GM19328 (cell line): ENCODE measurements at regions not wholly inside any gene's neighbourhood (a gene's known extent, or its start where the extent isn't known, plus 50 kb on each side); places are given as distances from the start of the nearest gene placed in this dataset.

Source experiments
- ATAC-seq: cut with Tn5 transposase; IDR thresholded peaks from one replicate; pipeline ENCODE4 v1.9.1; 2021; ENCODE audit warnings: mild to moderate bottlenecking, moderate library complexity; ENCODE audit not compliant: unreplicated experiment

- no peak for ATAC-seq
Measured at GRCh38 chr20:48287021-48287494, 501.8 kb upstream of the SULF2 start.

DNA sequence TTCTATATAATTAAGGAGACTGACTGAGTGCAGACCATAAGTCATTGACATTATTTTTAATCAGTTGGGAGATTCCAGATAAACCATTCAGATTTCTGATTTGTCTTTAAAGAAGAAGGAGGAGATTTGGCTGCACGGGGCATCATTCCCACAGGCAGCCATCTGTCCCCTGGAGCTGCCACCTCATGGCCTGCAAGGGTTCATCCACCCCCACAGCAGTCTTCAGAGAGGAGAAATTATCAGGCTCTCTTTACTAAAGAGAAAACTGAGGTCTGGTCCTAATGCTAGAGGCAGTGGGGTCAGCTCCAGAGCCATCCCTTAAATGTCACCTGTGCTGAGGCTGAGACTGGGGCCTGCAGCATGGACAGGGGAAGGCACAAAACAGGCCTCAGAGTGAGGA lies 501.3 kb upstream of the SULF2 start:
- ATAC-seq: no peak

DNA sequence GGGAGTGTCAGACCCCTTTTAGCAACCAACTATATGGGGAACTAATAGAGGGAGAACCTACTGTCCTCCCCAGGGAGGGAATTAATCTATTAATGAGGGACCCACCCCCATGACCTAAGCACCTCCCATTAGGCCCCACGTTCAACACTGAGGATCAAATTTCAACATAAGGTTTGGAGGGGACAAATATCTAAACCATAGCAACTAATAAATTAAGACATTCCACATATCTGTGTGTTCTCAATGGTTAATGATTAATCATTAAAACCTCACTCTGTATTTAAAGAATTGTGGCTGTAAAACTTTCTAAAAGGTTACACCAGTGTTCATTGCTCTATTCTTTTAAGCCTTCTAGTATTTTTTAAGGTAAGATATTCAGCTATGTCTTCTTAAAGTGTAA lies 500.4 kb upstream of the SULF2 start:
- no peak for ATAC-seq

GRCh38 chr20:48284837-48285236 lies 499.6 kb upstream of the SULF2 start:
- ATAC-seq: no peak

DNA sequence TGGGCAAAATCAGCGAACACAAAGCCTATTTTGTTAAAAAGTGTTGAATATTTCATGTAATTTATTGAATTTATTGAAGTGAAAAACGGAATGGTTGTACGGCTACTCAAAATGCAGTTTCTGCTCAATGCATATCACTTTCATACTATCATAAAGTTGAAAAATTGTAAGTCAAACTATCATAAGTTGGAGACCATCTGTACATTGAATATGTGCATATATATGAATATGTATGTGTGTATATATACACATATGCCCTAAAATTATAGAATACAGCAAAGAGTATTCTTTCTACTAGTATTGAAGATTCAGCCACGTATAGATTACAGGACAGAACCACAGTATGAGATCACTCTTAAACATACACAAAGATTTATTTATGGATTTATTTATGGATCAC lies 499.0 kb upstream of the SULF2 start:
- ATAC-seq: no peak

- ATAC-seq: no peak
Measured at GRCh38 chr20:48283470-48284110, 498.3 kb upstream of the SULF2 start.

- no peak for ATAC-seq
Measured at GRCh38 chr20:48282591-48283228, 497.4 kb upstream of the SULF2 start.

- no peak for ATAC-seq
Measured at GRCh38 chr20:48281501-48281900, 496.2 kb upstream of the SULF2 start.

GRCh38 chr20:48278961-48279481 lies 493.7 kb upstream of the SULF2 start:
- no peak for ATAC-seq

GRCh38 chr20:48277266-48277665 lies 492.0 kb upstream of the SULF2 start:
- ATAC-seq: no peak

GRCh38 chr20:48276021-48276342 lies 490.7 kb upstream of the SULF2 start:
- no peak for ATAC-seq

GRCh38 chr20:48275286-48276020 lies 490.2 kb upstream of the SULF2 start:
- no peak for ATAC-seq

DNA sequence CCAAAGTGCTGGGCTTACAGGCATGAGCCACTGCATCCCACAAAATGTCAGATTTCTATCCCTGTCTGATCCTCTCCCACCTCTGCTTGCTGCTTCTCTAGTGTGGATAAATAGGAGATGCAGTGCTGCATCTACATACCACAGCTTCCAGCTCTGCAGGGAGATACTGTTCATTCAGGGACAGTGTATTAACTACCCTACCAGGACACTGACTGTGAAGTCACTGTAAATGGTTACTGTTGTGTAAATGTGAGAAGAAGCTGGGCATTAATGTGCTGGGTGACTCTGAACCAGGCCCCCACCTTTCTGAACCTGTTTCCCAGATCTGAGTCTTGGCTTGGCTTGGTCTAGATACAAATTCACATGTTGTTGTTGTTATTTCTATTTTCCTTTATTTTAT lies 488.6 kb upstream of the SULF2 start:
- no peak for ATAC-seq

DNA sequence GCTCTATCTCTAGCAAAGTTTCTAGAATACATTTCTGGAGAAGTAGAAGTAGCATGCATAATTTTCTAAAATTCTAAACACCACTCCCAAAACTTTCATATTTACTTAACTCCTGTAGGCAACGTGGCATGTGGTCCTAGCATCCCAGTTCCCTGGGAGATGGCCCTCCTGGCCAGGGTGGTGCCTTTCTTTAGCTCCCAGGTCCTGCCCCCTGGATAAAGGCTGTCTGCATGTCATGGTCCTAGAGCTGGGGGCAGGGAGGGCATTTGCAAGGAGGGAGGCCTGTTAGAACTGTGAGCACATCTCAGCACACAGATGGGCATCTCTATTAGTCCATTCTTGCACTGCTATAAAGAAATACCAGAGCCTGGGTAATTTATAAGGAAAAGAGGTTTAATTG lies 485.6 kb upstream of the SULF2 start:
- ATAC-seq: no peak

DNA sequence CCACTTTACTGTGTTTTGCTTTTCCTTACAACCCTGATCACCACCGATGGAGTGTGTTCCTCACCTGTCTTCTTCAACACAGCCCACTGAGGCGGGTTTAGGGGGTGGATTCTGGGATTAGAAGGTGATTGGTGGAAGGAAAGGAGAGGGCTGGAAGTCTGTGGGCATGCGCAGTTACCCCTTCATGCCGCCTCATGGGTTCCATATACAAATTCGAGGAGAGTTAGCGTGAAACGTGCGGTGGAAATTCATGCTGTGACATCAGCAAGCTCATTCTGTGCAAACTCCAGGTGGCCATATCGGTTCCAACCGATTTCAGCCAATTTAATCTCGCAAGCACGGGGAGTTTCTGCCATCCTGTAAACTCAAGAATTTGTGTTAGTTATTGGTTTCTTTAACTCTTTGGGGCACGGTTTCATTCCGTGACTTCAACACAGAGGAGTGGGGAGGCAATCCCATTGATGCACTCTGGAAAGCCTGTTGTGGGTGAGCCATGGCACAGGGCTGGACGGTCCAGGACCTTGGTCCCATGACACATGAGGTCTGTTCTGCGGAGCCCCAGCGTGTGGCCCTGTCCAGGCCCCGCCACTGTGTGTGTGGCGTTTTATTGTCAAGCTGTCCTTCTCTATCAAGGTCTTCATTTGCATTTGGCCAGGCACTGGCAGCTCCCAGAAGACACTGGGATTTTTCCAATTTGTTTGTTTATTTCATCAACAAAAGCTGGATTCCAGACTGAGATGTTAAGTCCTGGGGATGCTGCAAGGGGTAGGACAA lies 482.8 kb upstream of the SULF2 start:
- no peak for ATAC-seq

DNA sequence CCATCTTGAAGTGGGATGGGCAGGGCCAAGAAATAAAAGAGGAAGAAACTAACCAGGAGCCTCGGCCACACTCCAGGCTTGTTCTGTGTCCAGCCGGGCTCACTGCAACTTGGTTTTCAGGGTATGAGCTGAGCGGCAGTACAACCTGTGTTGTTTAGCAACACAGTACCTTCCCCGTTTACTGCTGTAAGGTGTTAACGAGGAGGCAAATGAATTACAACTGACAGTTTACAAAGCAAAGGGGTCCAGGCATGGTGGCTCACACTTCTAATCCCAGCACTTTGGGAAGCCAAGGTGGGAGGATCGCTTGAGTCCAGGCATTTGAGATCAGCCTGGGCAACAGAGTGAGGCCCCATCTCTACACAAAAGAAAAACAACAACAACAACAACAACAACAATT lies 481.3 kb upstream of the SULF2 start:
- no peak for ATAC-seq

DNA sequence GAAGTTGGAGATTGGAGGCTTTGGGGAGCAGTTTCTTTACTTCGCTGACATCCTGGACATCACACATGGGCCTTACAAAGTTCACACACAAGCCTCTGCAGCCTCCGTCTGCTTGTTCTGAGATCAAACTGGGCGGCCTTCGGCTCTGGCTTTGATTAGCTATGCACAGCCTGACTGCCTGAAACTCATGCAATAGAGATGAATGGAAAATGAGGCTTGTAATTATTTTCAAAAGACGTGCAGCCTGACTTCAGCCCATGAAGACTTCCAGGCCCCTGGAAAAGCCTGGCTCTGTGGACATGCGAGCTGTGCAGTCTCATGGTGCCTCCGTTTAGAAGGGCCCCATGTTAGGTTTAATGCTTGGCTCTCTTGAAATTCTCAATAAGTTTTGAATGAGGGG lies 480.5 kb upstream of the SULF2 start:
- no peak for ATAC-seq

DNA sequence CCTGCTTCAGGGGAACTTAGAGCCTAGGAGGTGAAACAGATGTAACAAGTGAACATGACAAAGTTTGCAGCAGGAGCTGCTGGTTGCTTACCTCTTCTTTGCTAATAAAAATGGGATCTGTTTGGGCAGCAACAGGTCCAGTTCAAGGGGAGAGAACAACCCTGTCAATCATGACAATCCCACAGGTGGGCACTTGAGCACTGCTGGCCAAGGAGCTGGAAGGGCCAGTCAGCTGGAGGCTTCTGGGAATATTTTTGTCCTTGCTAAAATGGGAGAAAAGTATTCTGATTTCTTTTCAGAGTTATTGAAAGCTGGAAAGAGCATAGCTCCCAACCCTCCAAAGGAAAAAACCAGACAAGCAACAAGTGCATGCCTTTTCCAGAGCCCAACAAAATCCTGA lies 477.7 kb upstream of the SULF2 start:
- no peak for ATAC-seq

- ATAC-seq: no peak
Measured at GRCh38 chr20:48262466-48262865, 477.2 kb upstream of the SULF2 start.

- no peak for ATAC-seq
Measured at GRCh38 chr20:48261398-48261910, 476.2 kb upstream of the SULF2 start.

- no peak for ATAC-seq
Measured at GRCh38 chr20:48260129-48260756, 475.0 kb upstream of the SULF2 start.
